GM12878 (cell line): ENCODE measurements at regions not wholly inside any gene's neighbourhood (a gene's known extent, or its start where the extent isn't known, plus 50 kb on each side); places are given as distances from the start of the nearest gene placed in this dataset.
A peak's percentile ranks its signal among the peaks of the same experiment; 100 is the strongest.

Source experiments
- ATAC-seq: fragments of 200-7000 bp; cut with Tn5 transposase; 3 replicates; pipeline ENCODE4 v1.9.1; 2020; ENCODE audit warnings: mild to moderate bottlenecking, moderate library complexity
- BruUV-seq: library from RNA; stranded (reverse); fragments of 400-500 nt; replicated peaks from 2 replicates; lab custom pipeline; 2021; lab: Mats Ljungman, UMichigan
- CTCF ChIA-PET: fragments of 300-600 bp; sonication (Branson Sonifier 250); formaldehyde crosslinking; extraction: SDS; loops from one replicate; lab custom pipeline; 2021; ENCODE audit warnings: inconsistent platforms; lab: Yijun Ruan, JAX
- POLR2A ChIA-PET: fragments of 350-600 bp; formaldehyde crosslinking; extraction: SDS; loops from one replicate; lab custom pipeline; 2021; ENCODE audit warnings: inconsistent platforms; lab: Charles Lee
- RAD21 ChIA-PET: fragments of 300-600 bp; sonication (Branson Sonifier 250); formaldehyde crosslinking; loops from one replicate; lab custom pipeline; 2023; ENCODE audit warnings: antibody characterized with exemption; ENCODE audit not compliant: unreplicated experiment; lab: Charles Lee
- SMC1A ChIA-PET: fragments of 300-600 bp; sonication (Branson Sonifier 250); formaldehyde crosslinking; loops from one replicate; lab custom pipeline; 2023; ENCODE audit not compliant: unreplicated experiment, uncharacterized antibody; lab: Charles Lee
- DNase-seq: peaks from one replicate; pipeline ENCODE4 v3.0.0-alpha.2; 2011; ENCODE audit warnings: low read depth, low spot score
- FAIRE-seq: peaks from 3 replicates; lab custom pipeline; 2011; peaks lifted over from hg19 to GRCh38; lab: Jason Lieb, UNC
- H2AFZ ChIP-seq: 2 replicates; pipeline ENCODE4 v1.6.0; 2011; ENCODE audit warnings: low read depth, low read length, control low read depth; ENCODE audit not compliant: control insufficient read depth
- H3K27ac ChIP-seq: 2 replicates; pipeline ENCODE4 v1.5.1; 2011; ENCODE audit warnings: control low read depth; ENCODE audit not compliant: control insufficient read depth, insufficient read depth
- H3K27me3 ChIP-seq, 2 experiments: replicated peaks in 1 of 2; 2 replicates each; pipeline versions ENCODE4 v1.6.0 to v1.6.1; 2011; ENCODE audit warnings: low read length in 1 of 2; ENCODE audit not compliant: control insufficient read depth in 2 of 2, insufficient read depth in 2 of 2
- H3K36me3 ChIP-seq, 2 experiments: 2 replicates each; pipeline ENCODE4 v1.5.1; 2011; ENCODE audit warnings: low read length in 1 of 2; ENCODE audit not compliant: control insufficient read depth in 2 of 2, insufficient read depth in 2 of 2
- H3K4me1 ChIP-seq: 2 replicates; pipeline ENCODE4 v1.6.1; 2011; ENCODE audit warnings: mild to moderate bottlenecking, low read length, moderate library complexity, mixed read lengths; ENCODE audit not compliant: control insufficient read depth, insufficient read depth
- H3K4me2 ChIP-seq: 2 replicates; pipeline ENCODE4 v1.6.0; 2011; ENCODE audit warnings: control low read depth; ENCODE audit not compliant: control insufficient read depth, insufficient read depth
- H3K4me3 ChIP-seq: fragments of 200-600 bp; sonication (generic); 2 replicates; pipeline ENCODE4 v1.5.1; 2016
- H3K79me2 ChIP-seq: 2 replicates; pipeline ENCODE4 v1.6.0; 2011; ENCODE audit warnings: low read length; ENCODE audit not compliant: control insufficient read depth, insufficient read depth
- H3K9ac ChIP-seq: 2 replicates; pipeline ENCODE4 v1.8.0; 2011; ENCODE audit warnings: low read length, control low read depth, mixed read lengths; ENCODE audit not compliant: control insufficient read depth, insufficient read depth
- H3K9me3 ChIP-seq: replicated peaks from 3 replicates; pipeline ENCODE4 v1.5.1; 2011; ENCODE audit warnings: mild to moderate bottlenecking, low read length; ENCODE audit not compliant: control insufficient read depth, insufficient read depth
- H4K20me1 ChIP-seq: 2 replicates; pipeline ENCODE4 v1.6.0; 2011; ENCODE audit not compliant: control insufficient read depth, insufficient read depth
- ATF3 ChIP-seq: IDR thresholded peaks from 2 replicates; pipeline ENCODE4 v1.6.1; 2011; ENCODE audit warnings: low read depth, mild to moderate bottlenecking, low read length, moderate library complexity, borderline replicate concordance; ENCODE audit errors: extremely low read depth
- BCL11A ChIP-seq: IDR thresholded peaks from 2 replicates; pipeline ENCODE4 v1.6.1; 2011; ENCODE audit warnings: low read depth, low read length
- IRF3 ChIP-seq: fragments of 450-650 bp; IDR thresholded peaks from 2 replicates; pipeline ENCODE4 v1.6.1; 2014; ENCODE audit warnings: mild to moderate bottlenecking
- KDM1A ChIP-seq: fragments of 200-600 bp; sonication (generic); IDR thresholded peaks from 2 replicates; pipeline ENCODE4 v1.6.1; 2016; ENCODE audit warnings: borderline replicate concordance
- MTA3 ChIP-seq: IDR thresholded peaks from 2 replicates; pipeline ENCODE4 v1.6.1; 2012; ENCODE audit warnings: low read length, inconsistent platforms, borderline replicate concordance
- NR2C2 ChIP-seq: IDR thresholded peaks from 2 replicates; pipeline ENCODE4 v1.6.1; 2011; ENCODE audit warnings: borderline replicate concordance, low read depth; ENCODE audit not compliant: control insufficient read depth, insufficient read length
- NR2F1 ChIP-seq: fragments of 450-650 bp; conservative IDR thresholded peaks from 2 replicates; pipeline ENCODE4 v1.6.1; 2017; ENCODE audit warnings: mild to moderate bottlenecking
- PML ChIP-seq: IDR thresholded peaks from 2 replicates; pipeline ENCODE4 v1.6.1; 2012; ENCODE audit warnings: low read length, inconsistent platforms
- RCOR1 ChIP-seq: conservative IDR thresholded peaks from 2 replicates; pipeline ENCODE4 v1.6.1; 2012; ENCODE audit warnings: low read depth, low read length, improper control_type of control experiment
- RFX5 ChIP-seq: IDR thresholded peaks from 2 replicates; pipeline ENCODE4 v1.6.1; 2011; ENCODE audit warnings: low read depth, low read length, improper control_type of control experiment
- SKIL ChIP-seq: fragments of 450-650 bp; IDR thresholded peaks from 2 replicates; pipeline ENCODE4 v1.6.1; 2017; ENCODE audit warnings: mild to moderate bottlenecking, low read depth, inconsistent platforms; ENCODE audit not compliant: poor library complexity, severe bottlenecking
- TCF3 ChIP-seq: IDR thresholded peaks from 2 replicates; pipeline ENCODE4 v1.6.1; 2012; ENCODE audit warnings: low read depth, mild to moderate bottlenecking, low read length, borderline replicate concordance; ENCODE audit not compliant: insufficient read depth
- WRNIP1 ChIP-seq: IDR thresholded peaks from 2 replicates; pipeline ENCODE4 v1.6.1; 2011; ENCODE audit warnings: low read depth, low read length, improper control_type of control experiment, borderline replicate concordance
- YY1 ChIP-seq: IDR thresholded peaks from 2 replicates; pipeline ENCODE4 v1.6.1; 2011; ENCODE audit warnings: low read depth, mild to moderate bottlenecking, low read length
- ZNF274 ChIP-seq: IDR thresholded peaks from one replicate; pipeline ENCODE4 v1.8.0; 2011; ENCODE audit not compliant: insufficient read length, insufficient read depth
- WGBS: methylation state at CpG from one replicate; pipeline ENCODE4 v1.1.6; 2016; ENCODE audit warnings: low lambda C conversion rate; ENCODE audit not compliant: insufficient replicate concordance, insufficient coverage; ENCODE audit errors: missing lambda C conversion rate; 5-methylcytosine and 5-hydroxymethylcytosine counted together
- in situ Hi-C: fragments of 300-500 bp; cut with MboI; formaldehyde crosslinking; loops from 9 replicates; pipeline ENCODE4 v1.14.3; 2018; ENCODE audit warnings: mixed read lengths
- intact Hi-C: fragments of 100-400 bp; cut with micrococcal nuclease; formaldehyde crosslinking; loops from one replicate; pipeline ENCODE4 v1.14.2; 2022; ENCODE audit not compliant: unreplicated experiment
- TF ChIP-seq, protein P1 (sequence below): fragments of 450-650 bp; formaldehyde crosslinking; IDR thresholded peaks from 2 replicates; pipeline ENCODE4 v1.5.0; 2022; ENCODE audit warnings: mild to moderate bottlenecking, missing genetic modification characterization

- ChIA-PET SMC1A (interaction anchor here (1.1 to 1.5 kb wide), 3 partner anchors 13 to 28 kb away, joined by 4 read pairs; no protein-coding TSS in a partner anchor), CTCF (interaction anchor here (0.8 kb wide), 1 partner anchor 354 kb away, joined by 3 read pairs; no protein-coding TSS in a partner anchor), RAD21 (interaction anchor here (1.7 kb wide), 1 partner anchor 12 kb away, joined by 5 read pairs; no protein-coding TSS in a partner anchor), POLR2A (interaction anchor here (1.0 to 1.2 kb wide), 2 partner anchors 8 to 9 kb away, joined by 3 to 4 read pairs; no protein-coding TSS in a partner anchor)
- Histone ChIP-seq H3K79me2 (peaks cover 70% of the 10 kb centered on the region), H3K36me3 (peaks cover 23 to 29% of the 10 kb centered on the region in 2 experiments; a peak in 3 of 4 replicates), H3K4me3 (no peak overlapping the region), H3K27me3 (no peaks in the 10 kb centered on the region), H3K9ac (no peak overlapping the region), H2AFZ (no peak overlapping the region), H4K20me1 (peaks cover 5% of the 10 kb centered on the region; the same call in 1 of the 2 replicates), H3K4me1 (peaks cover 27% of the 10 kb centered on the region), H3K27ac (no peak overlapping the region), H3K4me2 (no peak overlapping the region), H3K9me3 (no peaks in the 10 kb centered on the region)
- ATAC-seq (no peak), FAIRE-seq (peak; percentile 23), DNase-seq (no peak)
- 97% methylated on average over 6 of the region's 6 CpGs for WGBS
- BruUV-seq, result no TSS peak
- in situ Hi-C loops, result no loop called here
- intact Hi-C loops, result no loop called here
- TF ChIP-seq, protein P1, sequence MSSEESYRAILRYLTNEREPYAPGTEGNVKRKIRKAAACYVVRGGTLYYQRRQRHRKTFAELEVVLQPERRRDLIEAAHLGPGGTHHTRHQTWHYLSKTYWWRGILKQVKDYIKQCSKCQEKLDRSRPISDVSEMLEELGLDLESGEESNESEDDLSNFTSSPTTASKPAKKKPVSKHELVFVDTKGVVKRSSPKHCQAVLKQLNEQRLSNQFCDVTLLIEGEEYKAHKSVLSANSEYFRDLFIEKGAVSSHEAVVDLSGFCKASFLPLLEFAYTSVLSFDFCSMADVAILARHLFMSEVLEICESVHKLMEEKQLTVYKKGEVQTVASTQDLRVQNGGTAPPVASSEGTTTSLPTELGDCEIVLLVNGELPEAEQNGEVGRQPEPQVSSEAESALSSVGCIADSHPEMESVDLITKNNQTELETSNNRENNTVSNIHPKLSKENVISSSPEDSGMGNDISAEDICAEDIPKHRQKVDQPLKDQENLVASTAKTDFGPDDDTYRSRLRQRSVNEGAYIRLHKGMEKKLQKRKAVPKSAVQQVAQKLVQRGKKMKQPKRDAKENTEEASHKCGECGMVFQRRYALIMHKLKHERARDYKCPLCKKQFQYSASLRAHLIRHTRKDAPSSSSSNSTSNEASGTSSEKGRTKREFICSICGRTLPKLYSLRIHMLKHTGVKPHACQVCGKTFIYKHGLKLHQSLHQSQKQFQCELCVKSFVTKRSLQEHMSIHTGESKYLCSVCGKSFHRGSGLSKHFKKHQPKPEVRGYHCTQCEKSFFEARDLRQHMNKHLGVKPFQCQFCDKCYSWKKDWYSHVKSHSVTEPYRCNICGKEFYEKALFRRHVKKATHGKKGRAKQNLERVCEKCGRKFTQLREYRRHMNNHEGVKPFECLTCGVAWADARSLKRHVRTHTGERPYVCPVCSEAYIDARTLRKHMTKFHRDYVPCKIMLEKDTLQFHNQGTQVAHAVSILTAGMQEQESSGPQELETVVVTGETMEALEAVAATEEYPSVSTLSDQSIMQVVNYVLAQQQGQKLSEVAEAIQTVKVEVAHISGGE (CRISPR knock-in tag), result no peak
- TF ChIP-seq ATF3, result no peak
- no peak for TF ChIP-seq YY1
- no peak for TF ChIP-seq MTA3
- no peak for TF ChIP-seq RFX5
- TF ChIP-seq NR2F1, result no peak
- TF ChIP-seq PML, result no peak
- no peak for TF ChIP-seq KDM1A
- no peak for TF ChIP-seq IRF3
- TF ChIP-seq RCOR1, result no peak
- no peak for TF ChIP-seq WRNIP1
- TF ChIP-seq SKIL, result no peak
- no peak for TF ChIP-seq NR2C2
- TF ChIP-seq ZNF274, result no peak
- no peak for TF ChIP-seq TCF3
- no peak for TF ChIP-seq BCL11A
Measured at GRCh38 chr2:74043345-74044329, 58.9 kb downstream of the TET3 start.
